RPMI7951 (cell line): ENCODE measurements at regions not wholly inside any gene's neighbourhood (a gene's known extent, or its start where the extent isn't known, plus 50 kb on each side); places are given as distances from the start of the nearest gene placed in this dataset.

ENCODE experiments used
- DNase-seq: peaks from one replicate; pipeline ENCODE4 v3.0.0-alpha.2; 2012; ENCODE audit warnings: low read depth

DNA sequence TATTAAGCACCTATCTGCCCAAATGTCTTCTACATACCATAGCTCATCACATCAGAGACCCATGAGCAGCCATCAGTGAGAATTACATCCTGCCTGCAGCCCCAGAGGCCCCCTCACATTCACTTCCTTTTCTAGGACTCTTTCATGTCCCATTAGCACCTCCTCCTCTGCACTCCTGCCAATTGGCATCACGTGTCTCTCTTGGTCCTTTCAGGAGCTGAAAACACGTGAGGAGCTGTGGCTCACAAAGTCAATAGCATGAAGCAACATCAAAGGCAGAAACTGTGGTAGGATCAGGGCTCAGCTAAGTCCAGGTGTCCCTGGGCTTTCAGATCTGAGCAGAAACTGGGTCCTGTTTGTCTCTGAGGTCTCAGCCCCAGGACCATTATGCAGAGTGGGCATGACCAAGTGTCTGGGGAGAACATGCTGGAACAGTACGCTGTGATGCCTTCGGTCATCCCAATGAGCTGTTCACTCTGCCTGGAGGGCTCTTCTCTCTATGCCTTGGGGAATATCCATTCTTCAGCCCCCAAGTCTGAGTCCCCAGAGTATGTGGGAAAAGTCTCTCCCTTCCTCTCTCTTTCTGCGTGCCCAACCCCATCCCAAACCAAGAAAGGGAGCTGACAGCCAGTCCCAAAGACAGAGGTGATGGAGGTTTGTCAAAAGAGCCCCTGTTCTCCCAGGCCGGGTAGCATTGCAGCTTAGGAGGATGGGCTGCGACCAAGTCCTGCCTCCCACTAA, 457.0 kb upstream of the CDH5 start:
- DNase-seq = peak; percentile 45

DNA sequence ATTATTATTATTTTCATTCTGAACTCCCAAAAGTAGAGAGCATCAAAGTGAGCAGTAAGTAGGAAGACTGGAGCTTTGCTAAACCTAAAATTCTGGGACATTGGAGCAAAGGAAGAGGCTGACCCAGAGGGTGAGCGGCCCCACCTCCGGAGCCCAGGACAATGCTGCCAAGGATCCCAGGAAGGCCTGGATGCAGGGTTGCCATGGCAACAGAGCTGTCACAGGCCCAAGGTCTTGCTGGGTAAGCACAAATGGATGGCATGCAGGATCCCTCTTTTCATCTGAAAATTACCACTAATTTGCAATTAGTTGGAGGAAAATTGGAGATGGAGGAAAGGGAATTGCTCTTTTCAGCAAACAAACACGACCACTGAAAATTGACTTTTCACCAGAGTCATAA, 457.9 kb upstream of the CDH5 start:
- DNase-seq = no peak

DNA sequence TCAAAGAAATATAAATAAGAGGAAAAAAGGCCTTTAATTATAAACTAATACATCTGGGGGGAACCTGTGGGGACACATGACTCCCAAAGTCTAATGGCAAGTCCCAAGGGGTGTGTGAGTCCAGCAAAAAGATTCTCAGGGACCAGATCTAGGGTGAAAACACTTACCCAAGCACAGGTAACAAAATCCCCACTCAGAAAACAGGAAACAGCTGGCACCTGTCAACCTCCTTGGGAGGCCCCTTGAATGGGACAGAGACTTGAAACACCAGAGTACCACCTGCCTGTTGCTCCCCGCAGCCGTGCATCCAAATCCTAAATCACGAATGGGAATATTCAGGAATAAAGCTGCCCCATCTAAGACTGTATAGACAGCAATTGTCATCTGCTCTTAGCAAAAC, 461.2 kb upstream of the CDH5 start:
- no peak for DNase-seq

DNA sequence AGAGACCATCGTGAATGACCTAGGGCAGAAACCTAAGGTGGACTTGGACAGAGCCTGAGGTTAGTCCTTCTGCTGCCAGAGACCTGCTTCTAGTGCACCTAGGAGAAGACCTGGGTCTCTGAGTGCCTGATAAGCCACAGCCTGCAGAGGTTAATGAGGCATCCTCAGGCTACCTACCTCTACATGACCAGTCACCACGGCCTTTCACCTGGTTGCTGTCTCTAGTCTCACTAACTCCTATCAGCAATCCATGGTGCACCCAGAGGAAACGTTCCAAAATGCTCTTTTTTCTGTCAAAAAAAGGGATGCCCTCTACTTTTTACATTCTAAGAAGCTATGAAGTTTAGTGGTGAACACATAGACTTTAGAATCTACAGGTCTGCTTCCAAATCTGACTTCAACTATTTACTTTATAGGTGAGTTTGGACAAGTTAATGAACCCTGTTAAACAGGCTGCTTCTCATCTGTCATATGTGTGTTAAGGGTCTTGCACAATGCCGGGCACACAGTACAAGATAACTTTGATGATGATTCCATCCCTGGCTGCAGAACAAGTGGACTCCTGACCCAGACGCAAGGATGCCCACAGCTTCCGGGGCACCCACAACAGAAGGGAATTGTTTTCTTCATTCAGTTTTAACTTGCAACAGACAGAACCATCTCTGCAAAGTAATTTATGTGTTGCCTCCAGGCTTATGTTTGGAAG, 469.9 kb upstream of the CDH5 start:
- peak; percentile 49 for DNase-seq

DNA sequence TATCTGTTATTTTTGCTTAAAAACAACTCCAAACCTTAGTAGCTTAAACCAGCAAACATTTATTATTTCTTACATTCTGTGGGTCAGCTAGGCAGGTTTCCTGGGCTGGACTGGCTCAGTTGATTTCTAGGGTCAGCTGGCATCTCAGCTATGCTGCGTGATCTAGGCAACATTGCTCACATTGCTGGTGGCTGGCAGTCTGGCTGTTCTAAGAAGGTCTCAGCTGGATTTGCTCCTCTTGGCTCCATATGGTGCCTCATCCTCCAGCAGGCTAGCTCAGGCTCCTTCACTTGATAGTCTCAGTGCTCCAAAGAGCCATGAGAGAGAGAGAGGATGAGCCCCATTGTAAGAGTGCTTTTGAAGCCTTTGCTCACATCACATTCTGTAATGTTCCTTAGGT, 470.6 kb upstream of the CDH5 start:
- DNase-seq = no peak

DNA sequence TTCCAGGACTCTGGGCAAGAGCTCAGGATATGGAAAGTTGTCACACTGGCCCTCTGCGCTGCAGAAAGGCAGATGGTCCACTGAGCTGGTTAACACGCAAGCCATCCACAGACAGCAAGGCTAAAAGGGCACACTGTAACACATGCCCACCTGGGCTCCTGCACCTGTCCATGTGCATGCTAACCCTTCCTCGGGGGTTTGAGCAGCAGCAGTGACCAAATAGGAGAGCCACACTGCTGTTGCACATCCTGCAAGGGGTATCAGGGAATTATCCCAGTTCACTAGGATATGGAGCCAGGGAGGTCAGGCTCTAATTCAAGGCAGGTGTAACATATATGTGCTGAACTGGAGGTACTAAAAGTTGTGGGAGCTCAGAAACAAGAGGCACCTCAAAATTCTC, 471.0 kb upstream of the CDH5 start:
- DNase-seq = no peak

DNA sequence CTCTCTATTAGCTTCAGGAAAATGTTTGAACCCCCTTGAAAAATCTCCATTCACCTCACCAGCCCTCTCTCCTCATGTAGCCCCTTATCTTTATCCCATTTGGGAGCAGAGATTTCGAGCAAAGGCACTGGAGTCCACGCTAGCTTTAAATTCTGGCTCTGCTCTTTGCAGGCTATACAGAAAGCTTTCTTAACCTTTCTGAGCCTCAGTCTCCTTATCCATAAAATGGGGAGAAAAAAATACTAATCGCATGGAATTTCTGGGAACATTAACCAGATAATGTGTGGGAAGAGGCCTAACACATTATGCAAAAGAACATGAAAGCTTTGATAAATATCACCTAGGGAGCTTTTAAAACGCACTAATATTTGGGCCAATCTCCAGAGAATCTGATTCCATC, 476.3 kb upstream of the CDH5 start:
- DNase-seq = no peak

DNA sequence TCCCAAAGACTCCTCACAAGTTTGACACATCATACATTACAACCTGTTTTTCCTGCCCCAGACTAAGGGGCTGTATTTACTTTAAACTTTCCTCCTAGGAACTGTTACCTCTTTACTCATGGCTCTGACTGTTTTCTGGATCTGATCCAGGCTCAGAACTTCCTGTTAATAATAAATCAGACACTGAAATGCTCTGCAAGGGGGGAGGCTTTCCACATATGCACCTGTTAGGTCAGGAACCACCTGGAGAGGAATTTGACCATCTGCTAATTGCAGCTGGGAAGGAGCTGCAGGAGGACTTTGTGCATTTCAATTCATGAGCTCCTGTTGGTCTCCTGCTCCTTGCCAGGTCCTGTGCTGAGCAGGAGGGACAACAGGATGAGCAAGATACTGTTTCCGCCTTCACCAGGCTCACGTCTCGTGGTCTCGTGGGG, 476.9 kb upstream of the CDH5 start:
- no peak for DNase-seq

DNA sequence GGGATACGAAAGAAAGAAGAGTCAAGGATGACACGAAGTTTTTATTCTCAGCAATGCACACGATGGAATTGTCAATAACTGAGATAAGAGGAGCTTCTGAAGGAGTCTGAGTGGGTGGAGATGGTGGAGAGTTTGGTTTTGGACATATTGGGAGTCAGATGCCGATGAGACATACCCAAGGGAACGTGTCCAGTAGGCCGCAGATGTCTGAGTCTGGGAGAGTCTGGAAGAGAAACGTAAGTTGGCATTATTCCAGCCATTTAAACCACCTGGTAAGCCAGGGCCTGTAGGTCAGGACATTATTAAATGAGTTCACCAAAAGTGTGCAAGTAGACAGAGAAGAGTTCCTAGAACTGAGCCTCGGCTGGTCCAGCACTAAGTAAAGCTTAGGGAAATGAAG, 478.3 kb upstream of the CDH5 start:
- DNase-seq = peak; percentile 47

DNA sequence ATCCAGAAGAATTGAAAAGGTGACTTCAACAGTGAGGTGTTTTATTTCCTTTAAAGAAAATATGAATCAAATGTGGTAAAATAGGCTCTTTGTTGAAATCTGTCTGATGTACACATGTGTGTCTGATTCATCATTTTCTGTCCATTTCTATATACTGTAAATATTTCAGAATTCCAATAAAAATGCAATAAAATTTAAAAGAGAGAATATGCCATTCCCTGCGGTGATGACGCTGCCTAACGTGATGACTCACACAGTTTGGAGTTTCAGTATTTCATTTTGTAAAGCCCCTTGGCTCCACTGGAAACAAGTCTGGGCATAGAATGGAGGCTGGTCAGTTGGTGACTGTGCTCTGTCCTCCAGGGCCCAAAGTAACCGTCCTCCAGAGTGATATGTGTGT, 482.5 kb upstream of the CDH5 start:
- DNase-seq = peak; percentile 61

DNA sequence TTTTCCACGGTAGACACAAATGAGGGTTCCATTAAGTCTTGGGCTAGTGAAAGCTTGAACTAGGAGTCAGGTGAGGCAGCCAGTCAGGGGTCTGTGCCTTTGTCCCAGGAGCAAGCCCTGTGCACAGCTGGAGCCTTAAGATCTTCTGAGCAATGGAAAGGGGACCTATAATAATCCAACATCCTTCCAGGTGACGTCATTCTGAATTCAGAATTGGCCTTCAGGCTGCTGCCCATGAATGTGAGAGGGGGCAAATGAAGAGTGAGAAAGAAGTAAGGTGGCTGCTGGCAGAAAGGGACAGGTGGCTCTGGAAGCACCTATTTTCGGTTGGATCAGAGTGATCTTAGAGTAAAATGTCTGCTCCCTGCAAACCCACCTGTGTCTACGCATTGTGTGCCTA, 488.1 kb upstream of the CDH5 start:
- DNase-seq = no peak

DNA sequence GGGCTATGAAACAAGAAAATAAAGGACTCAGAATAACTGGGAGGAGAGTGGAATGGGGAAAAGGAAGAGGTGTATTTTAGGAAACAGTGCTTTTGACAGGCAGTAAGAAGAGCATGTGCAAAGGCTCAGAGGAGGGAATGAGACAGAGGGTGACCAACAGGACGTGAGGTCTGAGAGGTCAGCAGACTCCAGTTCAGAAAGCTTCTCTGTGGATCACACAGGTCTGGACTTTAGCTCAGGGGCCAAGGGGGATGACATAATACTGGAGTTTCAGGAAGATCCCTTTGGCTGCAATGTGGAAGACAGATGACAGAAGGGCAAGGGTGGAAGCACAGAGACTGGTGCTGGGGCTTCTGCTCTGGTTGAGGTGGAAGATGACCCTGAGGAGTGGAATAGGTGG, 489.9 kb upstream of the CDH5 start:
- peak; percentile 45 for DNase-seq

DNA sequence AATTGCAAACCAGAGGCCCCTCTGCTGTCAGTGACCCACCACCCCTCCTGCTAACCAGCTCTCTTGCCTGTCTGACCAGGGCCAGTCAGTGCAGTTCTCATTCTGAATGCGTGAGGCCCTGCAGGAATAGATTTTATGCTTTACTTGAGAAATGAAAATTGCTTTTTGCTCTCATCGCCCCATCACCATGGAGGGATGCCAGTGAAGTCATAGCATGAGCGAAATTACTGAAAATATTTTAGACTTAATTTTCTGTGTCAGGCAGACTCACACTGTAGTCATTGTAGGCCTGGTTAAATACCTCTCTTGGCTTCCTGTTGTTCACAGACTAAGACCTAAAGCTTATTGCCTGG, 490.5 kb upstream of the CDH5 start:
- DNase-seq = no peak

DNA sequence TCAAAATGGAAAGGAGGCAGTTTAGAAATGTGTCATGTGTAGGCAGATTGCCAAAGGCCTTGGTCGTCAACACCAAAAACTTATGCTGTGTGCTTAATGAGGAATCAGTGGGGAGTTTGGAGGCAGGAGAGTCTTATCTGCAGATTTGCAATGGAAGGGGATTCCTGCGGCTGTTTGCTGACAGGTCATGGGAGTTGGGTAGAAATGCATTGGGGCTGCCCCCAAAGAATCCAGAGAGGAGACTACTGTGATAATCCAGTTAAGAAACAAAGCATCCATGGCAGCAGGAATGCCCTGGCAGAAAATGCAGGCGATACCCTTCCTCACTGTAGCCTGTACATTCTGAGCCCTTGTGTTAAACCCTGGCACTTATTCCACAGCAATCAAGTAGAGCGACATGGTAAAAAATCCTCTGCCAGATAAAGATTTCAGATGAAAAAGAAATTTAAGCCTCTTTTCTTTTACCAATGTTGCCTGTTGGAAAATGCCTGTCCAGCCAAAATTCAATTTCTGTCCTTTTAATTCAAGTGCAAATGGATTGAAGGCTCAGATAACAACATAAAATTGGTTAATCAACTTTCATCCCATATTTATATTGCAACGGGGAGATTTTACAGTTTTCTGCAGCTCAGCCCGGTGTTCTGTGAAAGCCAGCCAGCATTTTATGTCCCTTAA, 491.0 kb upstream of the CDH5 start:
- DNase-seq = peak; percentile 53

DNA sequence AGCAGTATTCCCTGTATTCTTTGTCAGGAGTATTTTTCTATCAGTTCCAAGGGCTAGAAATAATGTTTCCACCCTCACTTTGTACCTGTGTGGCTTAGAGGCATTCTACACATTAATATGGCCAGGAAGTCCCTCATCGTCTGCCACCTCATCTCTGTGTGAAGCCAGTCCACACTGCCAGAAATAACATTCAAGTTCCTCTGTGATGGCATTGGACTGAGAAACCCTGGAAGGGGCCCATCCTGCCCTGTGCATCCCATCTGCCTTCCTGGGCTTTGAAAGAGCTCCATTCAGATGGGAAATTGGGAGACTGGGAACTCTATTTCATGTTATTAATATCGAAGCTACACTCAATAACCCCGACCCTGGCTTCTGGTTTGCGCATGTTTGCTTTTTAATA, 497.2 kb upstream of the CDH5 start:
- no peak for DNase-seq

DNA sequence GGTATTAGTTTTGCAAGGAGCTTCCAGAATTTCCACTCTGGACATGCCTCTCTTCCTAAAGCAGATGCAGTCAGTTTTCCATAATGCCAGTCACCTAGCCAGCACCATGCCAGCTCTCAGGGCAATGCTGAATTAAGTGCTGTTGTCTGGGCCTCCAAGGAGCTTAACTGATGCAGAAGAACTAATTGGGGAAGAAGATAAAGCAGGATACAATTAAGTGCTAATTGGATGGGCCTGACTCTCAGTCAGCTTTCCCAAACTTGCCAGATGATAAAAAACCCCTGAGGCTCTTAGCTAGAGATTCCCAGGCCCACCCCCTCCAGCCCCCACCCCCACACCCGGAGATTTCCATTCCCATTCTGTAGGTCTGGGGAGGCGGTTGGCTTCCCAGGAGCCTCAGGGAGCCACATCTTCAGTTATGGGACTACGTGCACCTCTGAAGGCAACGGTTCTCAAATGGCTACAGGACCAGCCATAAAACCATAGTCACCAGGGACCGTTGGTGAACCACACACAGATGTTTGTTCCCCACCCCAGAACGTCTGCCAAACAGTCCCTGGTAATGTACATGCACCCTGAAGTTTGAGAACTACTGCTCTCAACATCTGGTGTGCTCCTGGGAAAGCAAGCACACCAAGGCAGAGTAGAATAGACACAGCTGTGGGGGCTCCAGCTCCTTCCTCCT, 499.1 kb upstream of the CDH5 start:
- DNase-seq = no peak

DNA sequence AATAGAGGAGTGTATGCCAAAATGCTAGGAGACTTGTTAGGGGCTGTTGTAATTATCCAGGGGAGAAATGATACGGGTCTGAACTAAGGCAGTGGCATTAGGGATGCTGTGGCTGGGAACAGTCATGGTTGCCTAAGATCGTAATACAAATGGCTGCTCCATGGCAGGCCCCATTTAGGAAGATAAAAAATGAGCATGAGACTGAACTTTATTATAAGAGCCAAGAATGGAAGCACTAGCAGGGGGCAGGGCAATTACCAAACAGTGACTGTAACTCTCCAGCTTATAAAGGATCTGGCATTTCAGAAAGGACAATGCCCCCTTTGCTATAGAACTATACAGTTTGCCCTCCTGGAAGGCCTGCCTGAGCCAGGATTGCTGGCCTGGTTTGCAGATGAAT, 503.3 kb upstream of the CDH5 start:
- DNase-seq = no peak

DNA sequence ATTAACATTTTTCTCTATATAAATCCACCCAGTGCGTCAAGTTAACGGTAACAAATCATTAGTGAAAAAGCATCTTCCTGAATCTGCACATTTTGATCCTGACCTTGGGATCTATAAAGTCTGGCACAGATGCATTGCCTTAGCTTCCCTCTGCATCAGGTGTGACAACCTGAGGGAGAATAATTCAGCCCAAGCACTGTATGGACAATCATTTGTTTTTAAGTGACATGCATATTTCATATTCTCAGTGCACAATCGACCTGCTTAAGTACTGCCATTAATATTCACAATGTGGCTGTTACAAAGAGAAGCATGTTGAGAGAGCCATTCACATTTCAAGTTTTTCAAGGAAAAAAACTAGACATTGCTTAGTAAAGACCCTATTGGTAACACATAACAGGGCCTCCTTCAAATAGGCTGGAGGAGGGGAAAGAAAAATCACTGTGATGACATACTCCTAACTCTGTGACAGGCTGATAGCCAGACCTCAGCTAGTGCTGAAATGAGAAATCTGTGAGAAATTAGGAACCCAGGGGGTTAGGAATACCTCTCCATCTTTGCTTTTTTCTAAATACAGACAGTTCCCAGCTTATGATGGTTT, 505.3 kb upstream of the CDH5 start:
- DNase-seq = no peak

DNA sequence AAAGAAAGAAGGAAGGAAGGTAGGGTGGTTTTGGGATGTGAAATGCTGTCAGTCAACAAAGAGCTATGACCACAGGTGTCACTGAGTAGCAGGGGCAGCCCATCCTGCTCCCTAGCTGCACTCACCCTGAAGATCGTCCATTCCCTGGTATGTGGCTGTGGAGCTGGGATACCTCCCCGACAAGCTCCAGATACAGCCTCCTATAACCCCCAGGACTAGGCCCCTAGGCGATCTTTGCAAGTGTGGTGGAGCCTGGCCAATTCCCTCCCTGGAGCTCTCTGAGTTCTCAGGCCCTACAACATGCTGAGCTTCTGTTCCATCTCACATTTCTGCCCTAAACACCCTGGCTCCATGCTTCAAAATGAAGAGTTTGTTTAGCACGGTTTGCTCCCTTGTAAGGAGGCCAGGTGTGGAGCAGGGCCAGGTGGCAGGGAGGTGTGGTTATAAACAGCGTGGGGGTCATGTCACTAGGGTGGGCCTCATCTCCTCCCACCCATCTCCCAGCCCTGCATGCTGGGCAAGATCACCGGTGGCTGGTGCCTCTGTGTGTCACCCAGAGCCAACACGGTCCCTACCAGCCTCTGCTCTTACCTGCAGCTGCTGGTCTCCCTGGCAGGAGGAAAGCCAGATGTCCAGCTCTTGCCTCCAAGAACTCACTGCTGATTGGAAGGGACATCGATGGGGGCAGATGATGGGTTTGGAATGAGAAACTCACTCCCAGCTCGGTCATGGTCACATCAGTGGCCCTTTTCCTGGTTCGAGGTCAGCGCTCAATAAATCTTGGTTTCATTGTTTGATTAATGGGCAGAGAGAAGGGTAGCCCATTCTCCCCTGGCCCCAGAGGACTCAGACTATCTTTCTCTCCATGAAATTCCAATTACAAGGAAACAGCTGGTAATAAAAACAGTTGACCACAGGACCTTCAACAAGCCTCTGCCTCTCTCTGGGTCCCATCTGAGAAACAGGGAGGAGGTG, 511.0 kb upstream of the CDH5 start:
- no peak for DNase-seq

DNA sequence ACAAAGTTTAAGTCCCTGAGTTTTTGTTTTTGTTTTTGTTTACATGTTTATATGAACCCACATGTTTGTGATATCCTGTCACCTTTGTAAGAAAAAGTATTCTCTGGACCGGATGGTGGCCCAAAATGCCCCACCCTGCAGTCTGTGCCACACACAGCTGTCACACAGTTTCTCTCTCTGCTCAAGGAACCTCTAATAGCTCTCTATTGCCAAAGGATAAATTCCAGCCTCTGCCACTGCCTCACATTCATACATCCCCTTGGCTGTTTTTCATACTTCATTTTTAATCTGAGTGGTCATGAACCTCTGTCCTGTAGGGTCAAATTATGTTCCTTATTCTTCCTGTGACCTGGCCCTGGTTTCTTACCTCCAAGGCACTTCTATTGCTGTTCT, 520.3 kb upstream of the CDH5 start:
- DNase-seq = peak; percentile 56
